GM13977 (cell line): ENCODE measurements at regions not wholly inside any gene's neighbourhood (a gene's known extent, or its start where the extent isn't known, plus 50 kb on each side); places are given as distances from the start of the nearest gene placed in this dataset.

ENCODE experiments used
- DNase-seq: peaks from one replicate; pipeline ENCODE4 v3.0.0; 2012; ENCODE audit warnings: low spot score
- in situ Hi-C: fragments of 300-500 bp; cut with MboI; formaldehyde crosslinking; loops from one replicate; pipeline ENCODE4 v1.12.0; 2022; ENCODE audit warnings: low sequenced_read_pairs, low pct_unique_long_range_greater_than_20kb, mixed read lengths, inconsistent platforms; ENCODE audit not compliant: unreplicated experiment
- TF ChIP-seq, protein P1 (sequence below): IDR thresholded peaks from 2 replicates; pipeline ENCODE4 v1.5.1; 2012; ENCODE audit warnings: mild to moderate bottlenecking, control low read depth; ENCODE audit not compliant: insufficient read depth; ENCODE audit errors: extremely low read depth, missing control alignments

DNA sequence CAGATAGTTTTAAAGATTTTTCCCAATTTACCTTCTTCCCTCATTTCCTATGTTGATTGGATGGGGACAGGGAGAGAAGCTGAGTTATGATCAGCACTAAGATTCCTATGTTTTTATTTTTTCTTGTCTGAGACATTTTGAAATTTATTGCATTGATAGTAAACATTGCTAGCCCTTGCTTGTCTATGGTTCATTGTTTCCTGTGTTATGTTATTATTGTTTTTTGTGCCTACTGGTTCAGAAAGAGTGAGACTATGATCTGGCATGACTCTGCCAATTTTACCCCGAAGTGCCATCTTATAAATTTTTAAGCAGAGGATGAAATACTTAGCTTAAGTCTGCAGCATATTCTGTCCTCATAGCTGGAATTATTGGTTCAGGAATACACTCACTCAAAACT is 478.5 kb downstream of the MBD2 start:
- in situ Hi-C loops: no loop called here
- TF ChIP-seq, protein P1, sequence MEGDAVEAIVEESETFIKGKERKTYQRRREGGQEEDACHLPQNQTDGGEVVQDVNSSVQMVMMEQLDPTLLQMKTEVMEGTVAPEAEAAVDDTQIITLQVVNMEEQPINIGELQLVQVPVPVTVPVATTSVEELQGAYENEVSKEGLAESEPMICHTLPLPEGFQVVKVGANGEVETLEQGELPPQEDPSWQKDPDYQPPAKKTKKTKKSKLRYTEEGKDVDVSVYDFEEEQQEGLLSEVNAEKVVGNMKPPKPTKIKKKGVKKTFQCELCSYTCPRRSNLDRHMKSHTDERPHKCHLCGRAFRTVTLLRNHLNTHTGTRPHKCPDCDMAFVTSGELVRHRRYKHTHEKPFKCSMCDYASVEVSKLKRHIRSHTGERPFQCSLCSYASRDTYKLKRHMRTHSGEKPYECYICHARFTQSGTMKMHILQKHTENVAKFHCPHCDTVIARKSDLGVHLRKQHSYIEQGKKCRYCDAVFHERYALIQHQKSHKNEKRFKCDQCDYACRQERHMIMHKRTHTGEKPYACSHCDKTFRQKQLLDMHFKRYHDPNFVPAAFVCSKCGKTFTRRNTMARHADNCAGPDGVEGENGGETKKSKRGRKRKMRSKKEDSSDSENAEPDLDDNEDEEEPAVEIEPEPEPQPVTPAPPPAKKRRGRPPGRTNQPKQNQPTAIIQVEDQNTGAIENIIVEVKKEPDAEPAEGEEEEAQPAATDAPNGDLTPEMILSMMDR: no peak

DNA sequence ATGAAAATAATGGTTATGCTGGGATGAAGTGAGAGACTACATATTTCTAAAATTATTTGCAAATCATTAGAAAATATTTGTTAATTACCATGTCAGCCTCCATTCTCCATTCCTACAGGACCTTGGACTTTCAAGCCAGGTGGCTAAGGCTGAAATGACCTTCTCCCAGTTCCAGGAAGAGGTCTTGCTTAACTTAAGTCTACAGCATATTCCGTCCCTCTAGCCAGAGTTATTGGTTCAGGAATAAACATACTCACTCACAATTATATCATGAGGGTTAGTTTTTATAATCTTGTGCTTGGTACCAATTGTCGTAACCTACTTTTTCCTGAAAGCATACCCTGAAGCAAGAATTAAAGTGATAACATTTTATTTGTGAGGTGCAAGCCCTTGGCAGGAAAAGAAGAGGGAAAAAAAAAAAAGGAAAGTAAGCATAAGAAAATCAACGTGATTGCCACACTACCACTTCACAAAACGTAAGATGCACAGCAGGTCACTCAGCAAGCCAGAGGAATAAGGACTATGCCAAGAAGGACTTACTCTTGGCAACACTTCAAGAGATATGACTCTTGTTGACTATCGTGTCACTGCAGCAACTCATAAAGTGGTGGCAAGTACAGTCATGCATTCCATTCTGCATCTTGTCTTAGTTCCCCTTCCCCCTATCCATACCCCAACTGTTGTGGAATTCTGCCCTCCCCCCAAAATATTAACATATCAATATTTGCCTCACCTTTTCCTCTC is 479.1 kb downstream of the MBD2 start:
- in situ Hi-C loops: no loop called here
- TF ChIP-seq, protein P1: no peak
- DNase-seq: no peak

More for the DNA sequence above, 478.5 kb downstream of the MBD2 start:
- no peak for DNase-seq

DNA sequence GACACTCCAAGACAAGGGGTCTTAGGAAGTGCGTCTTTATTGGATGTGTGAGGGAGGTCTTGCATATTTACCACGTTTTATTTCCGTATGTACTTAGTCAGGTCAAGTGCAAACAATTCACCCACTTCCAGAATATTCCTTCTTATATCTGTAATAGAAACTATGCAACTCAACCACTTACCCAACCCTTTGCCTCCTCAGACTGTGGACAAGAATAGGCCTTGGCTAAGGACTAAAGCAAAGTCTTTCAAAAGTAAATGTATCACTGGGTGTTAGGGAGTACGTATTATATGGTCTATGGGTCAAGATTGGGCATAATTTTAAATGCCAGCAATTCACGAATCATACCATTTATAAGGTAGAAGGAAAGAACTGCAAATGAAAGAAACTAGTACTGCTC is 484.8 kb downstream of the MBD2 start:
- TF ChIP-seq, protein P1: no peak
- in situ Hi-C loops: no loop called here
- DNase-seq: no peak

DNA sequence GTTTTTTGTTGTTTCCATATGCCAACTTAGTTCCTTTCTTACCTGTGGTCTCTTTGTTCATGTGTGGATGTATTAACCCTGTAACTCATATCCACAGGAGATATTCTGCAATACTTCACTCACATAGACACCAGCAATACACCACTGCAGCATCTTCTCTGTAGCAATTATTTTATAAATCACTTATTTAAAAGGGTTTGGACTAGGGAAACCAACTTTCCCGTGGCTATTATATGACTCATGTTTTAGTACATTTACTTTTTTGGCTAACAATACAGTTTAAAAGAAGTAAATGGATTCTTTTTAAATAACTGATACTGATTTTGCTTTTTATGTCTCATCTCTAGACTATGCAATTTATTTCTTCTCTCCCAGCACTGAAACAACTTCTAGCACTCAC is 488.9 kb downstream of the MBD2 start:
- TF ChIP-seq, protein P1: no peak
- no peak for DNase-seq
- in situ Hi-C loops: no loop called here

DNA sequence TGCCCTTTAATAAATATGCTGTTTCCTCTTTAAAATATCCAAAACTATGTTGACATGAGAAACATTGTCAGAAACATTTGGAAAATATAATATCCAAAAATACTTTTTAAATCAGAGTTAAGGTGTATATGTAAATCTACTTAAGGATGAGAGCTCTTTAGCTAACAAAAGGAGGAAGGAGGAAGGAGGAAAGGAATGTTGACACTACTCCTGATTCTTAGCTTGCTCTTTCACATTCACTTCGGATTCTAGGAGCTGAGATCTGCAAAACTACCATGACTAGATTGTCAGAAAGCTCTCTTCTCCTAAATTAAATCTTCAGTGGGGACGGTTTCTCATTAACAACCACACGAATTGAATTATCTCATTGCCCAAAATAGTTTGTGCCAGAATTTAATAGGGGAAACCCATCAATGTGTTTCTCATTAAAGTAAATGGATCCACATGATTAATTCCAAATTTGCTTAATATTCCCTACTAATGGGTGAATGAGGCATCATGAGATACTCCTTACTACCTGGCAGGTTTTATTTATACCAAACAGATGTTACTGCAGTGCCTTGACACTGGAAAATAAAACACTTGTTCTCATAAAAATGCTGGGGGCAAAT is 509.1 kb downstream of the MBD2 start:
- in situ Hi-C loops: no loop called here
- TF ChIP-seq, protein P1: no peak
- no peak for DNase-seq

DNA sequence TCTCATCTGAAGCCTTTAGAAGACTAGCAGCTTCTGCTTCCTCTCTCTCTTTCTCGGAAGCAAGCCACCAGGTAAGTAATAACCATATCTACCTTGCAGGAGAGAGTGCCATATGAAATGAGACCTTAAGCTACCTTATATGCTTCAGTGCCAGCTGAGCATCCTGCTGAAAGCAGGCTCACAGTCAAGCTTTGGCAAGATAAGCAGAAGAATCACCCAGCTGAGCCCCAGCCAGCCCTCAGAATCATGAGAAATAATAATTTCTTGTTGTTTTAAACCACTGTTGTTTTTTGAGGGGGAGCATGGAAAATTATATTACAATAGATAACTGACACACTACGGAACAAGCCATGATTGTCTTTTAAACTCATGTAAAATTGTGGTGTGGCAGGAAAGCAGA is 514.4 kb downstream of the MBD2 start:
- TF ChIP-seq, protein P1: no peak
- DNase-seq: no peak
- in situ Hi-C loops: no loop called here

DNA sequence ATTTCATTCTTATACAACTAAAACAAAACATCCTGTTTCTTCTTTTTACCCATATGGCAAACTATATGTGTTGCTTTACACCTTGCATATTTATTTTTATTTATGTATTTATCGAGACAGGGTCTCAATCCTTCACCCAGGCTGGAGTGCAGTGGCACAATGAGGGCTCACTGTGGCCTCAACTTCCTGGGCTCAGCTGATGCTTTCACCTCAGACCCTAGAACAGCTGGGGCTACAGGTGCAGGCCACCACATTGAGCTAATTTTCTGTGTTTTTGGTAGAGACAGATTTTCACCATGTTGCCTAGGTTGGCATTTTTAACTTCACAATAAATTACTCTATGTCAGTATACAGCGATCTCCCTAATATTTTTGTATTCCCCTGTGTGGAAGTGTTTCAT is 522.0 kb downstream of the MBD2 start:
- no peak for DNase-seq
- in situ Hi-C loops: no loop called here
- TF ChIP-seq, protein P1: no peak
